ENCODE measurements at regions not wholly inside any gene's neighbourhood (a gene's known extent, or its start where the extent isn't known, plus 50 kb on each side); places are given as distances from the start of the nearest gene placed in this dataset.

DNA sequence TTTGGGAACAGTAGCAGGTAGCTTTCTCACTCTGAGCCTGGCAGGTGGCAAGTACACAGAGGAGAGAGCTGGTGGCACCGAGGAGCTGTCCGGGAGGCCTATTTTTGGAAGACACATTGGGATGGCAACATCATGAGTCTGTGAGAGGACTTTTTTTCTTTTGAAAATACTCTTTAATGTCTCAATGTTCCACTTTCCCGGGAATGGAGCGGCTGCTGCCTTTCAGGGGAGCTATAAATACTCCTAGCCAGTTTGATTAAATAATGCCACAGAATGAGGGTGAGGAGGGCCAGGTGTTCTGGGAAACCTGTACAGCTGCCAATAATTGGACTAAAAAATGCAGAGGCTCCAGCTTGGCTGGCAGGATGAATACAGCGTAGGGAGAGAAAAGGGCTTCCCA lies 93.3 kb upstream of the COG2 start:
- intact Hi-C loops (cut with micrococcal nuclease): no loop called here
- H3K79me2 ChIP-seq (ENCODE audit: insufficient read depth, low read length): no peaks in the 10 kb centered on the region
- H3K27ac ChIP-seq (ENCODE audit: low read depth in 1 of 2, low read length in 2 of 2): no peak overlapping the region
- Mint-ChIP-seq H3K27ac (peak overlapping the region in 2 of 7 donors; percentile 23 to 43), H3K36me3 (peaks cover 1 to 4% of the 10 kb centered on the region in 2 donors), H3K27me3 (ENCODE audit: low read depth in 3 of 3) (peaks cover 12 to 21% (median 16%) of the 10 kb centered on the region in 3 donors), H3K9me3 (peaks cover 0 to 6% (median 2%) of the 10 kb centered on the region in 7 donors), H3K4me1 (peaks cover 8% of the 10 kb centered on the region), H3K4me3 (peak overlapping the region in 1 of 2 donors; percentile 18)
- no peak overlapping the region for H3K4me3 ChIP-seq (replicated peaks in 1 of 3; ENCODE audit: low read depth in 2 of 3, low read length in 3 of 3)
- no peak overlapping the region for H3K4me2 ChIP-seq (replicated peaks; ENCODE audit: extremely low read depth, low read length, poor library complexity, severe bottlenecking)
- H2AFZ ChIP-seq (ENCODE audit: insufficient read depth, low read depth, low read length, poor library complexity, severe bottlenecking): no peak overlapping the region
- H4K20me1 ChIP-seq (ENCODE audit: insufficient read depth, low read length): no peaks in the 10 kb centered on the region
- H3K9me3 ChIP-seq (replicated peaks in 1 of 2; ENCODE audit: control insufficient read depth in 1 of 2, insufficient read depth in 1 of 2, low read length in 2 of 2): no peaks in the 10 kb centered on the region
- peaks cover 2 to 7% of the 10 kb centered on the region in 2 donors for H3K27me3 ChIP-seq (ENCODE audit: control insufficient read depth in 2 of 2, insufficient read depth in 2 of 2, low read length in 2 of 2)
- TF ChIP-seq CTCF (IDR thresholded peaks at IDR 0.05): no peak
- DNase-seq: no peak
- WGBS (ENCODE audit: insufficient coverage): 83% methylated on average over 1 of the region's 5 CpGs
- H3K4me1 ChIP-seq (ENCODE audit: control insufficient read depth in 1 of 2, insufficient read depth in 2 of 2, low read length in 2 of 2): no peaks in the 10 kb centered on the region
- no peak overlapping the region for H3K9ac ChIP-seq (ENCODE audit: insufficient read depth, low read length, poor library complexity, severe bottlenecking)
- H3K36me3 ChIP-seq (replicated peaks in 1 of 2; ENCODE audit: control insufficient read depth in 1 of 2, insufficient read depth in 2 of 2, low read length in 2 of 2): no peaks in the 10 kb centered on the region

DNA sequence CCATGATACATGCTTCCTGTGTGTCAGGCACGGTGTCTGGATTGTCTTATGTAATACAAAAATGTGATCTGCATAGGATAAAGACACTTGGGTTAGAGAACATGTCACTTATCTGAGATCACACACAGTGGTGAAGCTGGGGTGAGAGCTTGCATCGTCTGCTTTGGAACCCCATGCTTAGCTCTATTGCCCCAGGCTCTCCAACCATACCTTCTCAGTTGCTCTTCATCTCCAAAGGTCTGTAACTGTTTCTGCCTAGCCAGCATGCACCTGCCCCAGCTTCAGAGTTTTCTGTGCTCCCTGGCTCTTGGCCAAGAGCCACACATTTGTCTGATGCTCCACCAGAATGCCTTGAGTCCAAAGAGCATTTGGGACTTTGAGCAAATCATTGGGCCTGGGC lies 93.9 kb upstream of the COG2 start:
- no CpG with 5 or more reads among the region's 2 CpGs for WGBS (ENCODE audit: insufficient coverage)
- no peaks in the 10 kb centered on the region for H3K4me1 ChIP-seq (ENCODE audit: control insufficient read depth in 1 of 2, insufficient read depth in 2 of 2, low read length in 2 of 2)
- Mint-ChIP-seq H3K27ac (no peak overlapping the region), H3K4me3 (no peak overlapping the region), H3K4me1 (peaks cover 8% of the 10 kb centered on the region), H3K9me3 (peaks cover 0 to 6% (median 2%) of the 10 kb centered on the region in 7 donors), H3K27me3 (ENCODE audit: low read depth in 3 of 3) (peaks cover 11 to 20% (median 17%) of the 10 kb centered on the region in 3 donors), H3K36me3 (peaks cover 1 to 4% of the 10 kb centered on the region in 2 donors)
- H3K79me2 ChIP-seq (ENCODE audit: insufficient read depth, low read length): no peaks in the 10 kb centered on the region
- H3K9ac ChIP-seq (ENCODE audit: insufficient read depth, low read length, poor library complexity, severe bottlenecking): no peak overlapping the region
- intact Hi-C loops (cut with micrococcal nuclease): no loop called here
- peak in 1 of 3 donors; percentile 27 for DNase-seq
- no peak overlapping the region for H3K27ac ChIP-seq (ENCODE audit: low read depth in 1 of 2, low read length in 2 of 2)
- no peaks in the 10 kb centered on the region for H3K9me3 ChIP-seq (replicated peaks in 1 of 2; ENCODE audit: control insufficient read depth in 1 of 2, insufficient read depth in 1 of 2, low read length in 2 of 2)
- H3K4me3 ChIP-seq (replicated peaks in 1 of 3; ENCODE audit: low read depth in 2 of 3, low read length in 3 of 3): no peak overlapping the region
- H3K27me3 ChIP-seq (ENCODE audit: control insufficient read depth in 2 of 2, insufficient read depth in 2 of 2, low read length in 2 of 2): peaks cover 0 to 5% of the 10 kb centered on the region in 2 donors
- no peak overlapping the region for H3K4me2 ChIP-seq (replicated peaks; ENCODE audit: extremely low read depth, low read length, poor library complexity, severe bottlenecking)
- no peaks in the 10 kb centered on the region for H4K20me1 ChIP-seq (ENCODE audit: insufficient read depth, low read length)
- no peaks in the 10 kb centered on the region for H3K36me3 ChIP-seq (replicated peaks in 1 of 2; ENCODE audit: control insufficient read depth in 1 of 2, insufficient read depth in 2 of 2, low read length in 2 of 2)
- no peak for TF ChIP-seq CTCF (IDR thresholded peaks at IDR 0.05)
- H2AFZ ChIP-seq (ENCODE audit: insufficient read depth, low read depth, low read length, poor library complexity, severe bottlenecking): no peak overlapping the region
